HG02884 (cell line): ENCODE measurements at regions not wholly inside any gene's neighbourhood (a gene's known extent, or its start where the extent isn't known, plus 50 kb on each side); places are given as distances from the start of the nearest gene placed in this dataset.
A peak's percentile ranks its signal among the peaks of the same experiment; 100 is the strongest.

Experiments
- ATAC-seq: cut with Tn5 transposase; IDR thresholded peaks from one replicate; pipeline ENCODE4 v1.9.1; 2021; ENCODE audit warnings: mild to moderate bottlenecking, moderate library complexity; ENCODE audit not compliant: unreplicated experiment

- no peak for ATAC-seq
These were observed 1543.5 kb upstream of the ACVR2A start for GRCh38 chr2:146301287-146301686.

- ATAC-seq, result no peak
These were observed 1549.7 kb upstream of the ACVR2A start for GRCh38 chr2:146295080-146295670.

DNA sequence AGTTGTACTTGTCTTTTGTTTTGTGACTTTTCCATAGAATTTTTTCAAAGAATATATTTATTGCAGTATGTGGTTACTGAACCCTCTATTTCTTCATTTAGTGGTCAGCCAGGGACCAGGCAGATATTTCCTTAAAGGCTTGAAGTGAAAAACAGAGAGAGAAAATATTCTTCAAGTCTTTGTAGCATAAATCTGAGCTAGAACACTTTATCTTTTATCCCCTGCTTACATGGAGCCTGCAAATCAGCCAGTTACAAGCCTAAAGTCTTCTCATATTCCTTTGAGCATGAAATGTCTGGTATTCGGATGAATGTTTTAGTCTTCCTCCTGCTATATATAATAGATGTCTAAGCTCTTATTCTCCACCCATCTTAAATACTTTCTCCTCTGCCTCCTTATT, 1557.5 kb upstream of the ACVR2A start:
- no peak for ATAC-seq

DNA sequence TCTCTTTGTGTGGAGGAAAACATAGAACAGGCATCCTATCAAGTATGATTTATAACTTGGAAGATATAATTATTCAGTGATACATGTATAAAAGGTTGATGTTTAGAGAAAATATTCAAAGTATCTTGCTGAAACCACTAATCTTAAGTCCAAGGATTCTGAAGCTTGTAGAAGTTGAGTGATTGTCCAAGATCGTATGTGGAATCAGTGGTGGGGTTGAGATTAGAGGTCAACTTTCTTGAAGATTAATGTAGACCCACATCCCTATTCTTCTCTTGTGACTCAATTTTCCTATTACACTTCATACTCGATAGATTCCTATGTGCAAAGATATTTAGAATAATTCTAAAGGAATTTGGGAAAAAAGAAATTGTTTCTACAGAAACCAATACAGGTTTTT, 1565.9 kb upstream of the ACVR2A start:
- no peak for ATAC-seq

DNA sequence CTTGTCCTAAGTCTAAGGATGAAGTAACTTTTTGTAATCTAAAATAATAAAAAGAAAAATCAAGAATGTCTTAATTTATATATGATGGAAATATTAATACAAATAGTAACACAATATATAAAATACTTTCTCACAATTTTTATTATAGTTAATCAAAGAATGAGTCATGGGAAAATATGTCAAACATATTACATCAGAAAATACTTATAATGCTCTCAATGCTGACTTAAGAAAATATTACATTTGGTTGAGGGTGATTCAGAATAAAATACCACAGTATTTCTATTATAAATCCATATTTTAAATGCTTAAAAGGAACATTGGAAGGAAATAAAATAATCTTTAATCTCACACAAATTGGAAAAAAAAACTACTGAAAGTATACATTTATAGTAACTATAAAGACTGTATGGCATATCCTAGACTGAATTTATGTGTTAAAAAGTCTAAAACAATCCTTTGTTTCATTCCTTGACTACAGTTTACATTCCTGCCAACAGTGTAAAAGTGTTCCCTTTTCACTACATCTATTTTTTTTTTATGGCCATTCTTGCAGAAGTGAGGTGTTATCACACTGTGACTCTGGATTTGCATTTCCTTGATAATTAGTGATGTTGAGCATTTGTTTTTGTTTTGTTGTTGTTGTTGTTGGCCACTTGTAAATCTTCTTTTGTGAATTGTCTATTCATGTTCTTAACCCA, 1573.5 kb upstream of the ACVR2A start:
- no peak for ATAC-seq

DNA sequence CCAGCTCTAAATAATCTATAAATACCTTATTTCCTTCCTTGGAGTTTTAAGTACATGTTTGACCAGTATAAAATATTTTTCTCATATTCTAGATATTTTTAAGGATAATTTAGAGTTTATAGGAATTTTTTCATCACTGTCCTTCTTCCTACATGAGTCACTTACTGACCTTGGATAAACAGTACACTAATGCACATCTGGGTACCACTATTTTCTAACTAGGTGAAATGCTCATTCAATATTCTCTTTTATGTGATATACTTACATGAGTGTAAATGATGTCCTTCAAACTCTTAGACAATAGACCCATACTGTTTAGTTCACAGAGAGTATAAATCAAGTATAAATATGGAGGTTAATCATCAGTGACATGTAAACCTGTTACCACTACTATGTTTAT, 1574.2 kb upstream of the ACVR2A start:
- no peak for ATAC-seq

DNA sequence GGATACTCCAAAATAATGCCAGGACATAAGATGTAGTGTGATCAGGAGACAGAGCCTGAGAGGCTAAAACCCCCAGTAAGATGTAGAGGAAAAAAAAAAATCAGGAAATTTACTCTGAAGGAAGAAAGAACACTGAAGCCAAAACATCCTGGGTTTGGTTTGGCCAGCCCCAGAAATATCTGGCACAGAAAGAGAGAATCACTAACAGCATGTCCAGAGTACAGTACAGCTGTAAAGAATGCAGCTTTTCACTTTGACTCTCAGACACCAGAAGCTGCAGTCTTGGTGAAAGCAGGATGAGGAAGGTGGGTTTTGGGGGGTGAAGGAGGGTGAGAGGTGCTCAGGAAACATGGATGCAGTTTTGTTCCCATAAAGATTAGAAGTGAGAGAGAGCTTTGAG, 1577.7 kb upstream of the ACVR2A start:
- no peak for ATAC-seq

DNA sequence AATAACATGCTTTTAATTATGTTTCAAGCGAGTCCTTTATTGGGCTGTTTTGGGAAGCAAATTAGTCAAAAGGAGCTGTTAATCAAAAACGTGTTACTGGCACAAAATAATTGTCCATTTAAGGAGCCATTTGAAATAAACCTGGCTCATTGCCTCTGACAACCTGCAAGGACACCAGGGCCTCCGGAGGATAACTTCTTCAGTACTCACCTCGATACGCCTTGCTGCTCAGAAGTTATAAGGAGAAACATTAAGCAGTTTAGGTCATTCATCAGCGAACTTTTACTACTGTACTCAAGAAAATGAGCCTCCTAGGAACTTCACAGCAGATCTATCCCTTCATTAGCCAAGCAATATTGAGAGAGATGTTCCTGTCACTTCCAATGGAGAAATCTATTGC, 1579.2 kb upstream of the ACVR2A start:
- ATAC-seq, result no peak

DNA sequence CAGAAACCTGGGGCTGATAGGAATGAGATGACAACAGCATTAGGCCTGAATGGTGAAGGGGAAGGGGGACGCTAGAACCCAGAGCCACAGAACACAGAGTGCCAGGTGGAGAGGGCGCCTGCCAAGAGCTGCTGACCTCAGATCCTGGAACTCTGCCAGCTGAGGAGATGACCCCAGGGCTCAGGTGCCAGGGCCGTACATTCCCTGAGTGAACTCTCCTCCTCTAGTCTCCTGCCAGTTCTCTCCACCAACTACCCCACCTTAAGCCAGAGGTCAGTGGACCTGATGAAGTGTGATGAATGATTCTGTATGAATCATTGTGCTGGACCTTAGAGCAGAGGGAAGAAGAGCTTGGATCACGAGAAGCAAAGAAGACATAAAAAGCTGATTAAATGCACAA, 1582.2 kb upstream of the ACVR2A start:
- no peak for ATAC-seq

DNA sequence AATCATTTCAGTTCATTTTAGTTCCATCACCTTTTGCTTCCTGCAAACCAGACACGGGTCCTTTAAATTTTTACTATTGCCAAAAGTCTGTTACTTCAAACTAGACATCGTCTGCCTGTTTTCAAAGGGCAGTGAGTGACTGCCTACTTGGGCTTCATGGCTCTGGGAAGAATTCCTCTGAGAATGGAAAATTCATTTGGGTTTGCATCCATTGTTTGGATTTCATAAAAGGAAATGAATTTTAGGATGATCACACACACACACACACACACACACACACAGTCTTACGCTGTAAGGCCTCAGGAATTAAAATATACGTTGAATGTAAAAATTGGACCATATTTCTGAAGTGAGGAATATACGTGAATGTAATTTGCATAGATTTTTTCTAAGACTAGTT, 1584.3 kb upstream of the ACVR2A start:
- no peak for ATAC-seq

DNA sequence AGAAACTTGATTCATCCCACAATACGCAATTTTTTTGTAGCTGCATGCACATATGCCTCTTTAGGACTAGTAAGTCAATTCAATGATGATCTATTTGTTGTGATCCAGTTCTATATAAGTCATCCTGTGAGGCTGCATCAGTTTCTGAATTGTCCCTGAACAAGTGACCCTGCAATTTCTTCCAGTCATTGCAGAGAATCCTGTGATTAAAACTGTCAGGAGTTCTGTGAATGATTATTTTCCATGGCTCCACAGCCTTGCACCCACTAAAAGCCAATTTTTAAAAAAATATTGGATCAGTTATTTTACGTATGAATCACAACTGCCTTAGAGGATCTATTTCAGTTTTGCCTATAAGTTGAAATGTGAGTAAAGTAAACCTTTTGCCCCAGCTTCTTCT, 1585.0 kb upstream of the ACVR2A start:
- ATAC-seq, result no peak

GRCh38 chr2:146258071-146258470, 1586.8 kb upstream of the ACVR2A start:
- ATAC-seq, result no peak

- no peak for ATAC-seq
These were observed 1592.7 kb upstream of the ACVR2A start for GRCh38 chr2:146252119-146252518.

DNA sequence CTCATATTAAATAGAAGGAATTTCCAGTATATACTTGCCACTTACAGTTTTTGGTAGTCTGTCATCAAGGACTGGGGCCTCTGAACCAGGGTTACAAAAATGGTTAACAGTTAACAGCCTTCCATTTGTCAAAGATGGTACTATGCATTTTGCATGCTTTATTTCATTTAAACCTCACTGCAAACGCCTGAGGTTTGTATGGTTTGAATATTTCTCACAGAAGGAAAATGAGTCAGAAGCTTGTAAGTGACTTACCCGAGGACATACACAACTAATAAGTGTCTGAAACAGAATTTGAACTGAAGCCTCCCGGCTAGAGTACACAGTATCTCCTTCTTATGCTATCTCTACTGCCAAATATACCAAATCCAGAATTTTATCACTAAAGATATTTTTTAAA, 1593.5 kb upstream of the ACVR2A start:
- no peak for ATAC-seq

DNA sequence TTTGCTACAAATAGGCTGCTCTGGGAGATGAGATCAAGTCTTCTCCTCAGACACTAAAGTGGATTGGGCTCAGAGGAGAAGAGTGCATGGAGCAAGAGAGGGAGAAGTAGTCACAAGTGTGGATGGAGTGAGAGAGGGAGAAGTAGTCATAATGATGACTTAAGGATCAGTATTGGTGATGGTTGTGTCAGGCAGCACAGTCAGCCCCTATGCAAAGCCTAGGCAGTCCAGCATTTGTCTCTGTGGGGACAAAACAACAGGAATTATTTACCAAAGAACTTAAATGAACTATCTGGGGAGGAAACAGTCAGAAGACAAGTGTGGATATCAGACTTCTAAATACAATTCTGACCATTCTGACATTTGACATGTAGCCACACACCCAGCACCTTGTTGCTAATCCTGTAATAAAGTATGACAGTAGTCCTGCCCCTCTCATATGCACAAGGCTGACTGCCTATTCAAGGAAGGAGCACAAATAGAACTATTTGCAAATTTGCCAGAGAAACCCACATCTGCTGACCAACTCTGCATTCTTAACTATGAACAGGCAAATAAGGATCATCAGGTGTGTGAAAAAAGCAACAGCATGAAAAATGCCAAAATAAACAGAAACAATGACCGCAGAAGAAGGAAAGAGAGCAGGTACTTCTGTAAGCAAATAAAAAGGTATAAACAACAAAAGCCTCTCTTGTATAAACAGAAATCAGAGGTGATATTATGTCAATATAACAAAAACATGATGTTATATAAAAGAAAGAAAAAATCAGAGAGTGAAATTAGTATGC, 1597.9 kb upstream of the ACVR2A start:
- peak; percentile 34 for ATAC-seq

DNA sequence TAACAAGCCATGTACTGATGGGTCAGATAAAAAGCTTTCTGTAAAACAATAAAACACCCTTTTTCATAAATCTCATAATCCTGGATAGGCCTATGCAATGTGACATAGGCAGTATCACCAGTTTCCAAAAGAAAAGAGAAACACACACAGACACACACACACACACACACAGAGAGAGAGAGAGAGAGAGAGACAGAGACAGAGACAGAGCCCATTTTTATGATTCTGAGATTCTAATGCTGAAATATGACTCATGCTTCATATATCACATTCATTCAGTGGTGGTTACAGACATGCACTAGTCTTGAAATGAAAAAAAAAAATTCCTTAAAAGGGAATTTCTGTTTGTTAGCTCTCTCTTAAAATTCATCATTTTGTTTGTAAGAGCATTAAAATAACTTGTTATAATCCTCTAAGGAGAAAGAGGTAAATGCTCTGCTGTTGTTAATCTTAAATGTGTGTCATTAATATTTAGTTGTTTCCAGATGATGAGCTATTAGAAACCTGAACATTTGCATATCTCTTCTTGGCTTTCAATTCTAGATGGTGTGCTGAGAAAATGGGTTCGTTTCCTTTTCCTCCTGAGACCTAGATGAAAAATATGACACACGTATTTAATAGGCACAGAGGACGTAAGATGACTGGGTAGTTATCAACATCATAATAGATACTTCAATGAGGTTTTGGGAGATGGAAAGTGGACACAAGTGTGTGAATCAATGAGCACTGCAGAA, 1598.7 kb upstream of the ACVR2A start:
- ATAC-seq, result peak; percentile 49

- ATAC-seq, result no peak
These were observed 1600.0 kb upstream of the ACVR2A start for GRCh38 chr2:146244830-146245229.

DNA sequence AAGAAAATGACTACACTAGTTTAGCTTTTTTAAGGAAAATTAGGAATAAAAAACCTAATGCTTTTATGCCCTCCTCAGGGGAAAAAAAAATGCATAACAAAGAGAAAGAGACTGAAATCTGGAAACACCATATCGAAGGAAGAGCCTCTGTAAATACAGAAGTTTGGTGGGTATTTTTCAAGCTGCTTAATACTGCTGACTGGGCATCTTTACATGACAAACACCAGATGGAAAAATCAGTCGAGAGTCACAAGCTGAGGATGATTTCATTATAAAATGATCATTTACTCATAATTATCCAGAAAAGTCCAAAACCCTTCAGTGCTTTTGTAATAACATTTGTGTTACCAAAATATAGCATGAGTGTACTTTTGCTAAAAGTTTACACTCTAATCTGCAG, 1600.7 kb upstream of the ACVR2A start:
- ATAC-seq, result no peak

DNA sequence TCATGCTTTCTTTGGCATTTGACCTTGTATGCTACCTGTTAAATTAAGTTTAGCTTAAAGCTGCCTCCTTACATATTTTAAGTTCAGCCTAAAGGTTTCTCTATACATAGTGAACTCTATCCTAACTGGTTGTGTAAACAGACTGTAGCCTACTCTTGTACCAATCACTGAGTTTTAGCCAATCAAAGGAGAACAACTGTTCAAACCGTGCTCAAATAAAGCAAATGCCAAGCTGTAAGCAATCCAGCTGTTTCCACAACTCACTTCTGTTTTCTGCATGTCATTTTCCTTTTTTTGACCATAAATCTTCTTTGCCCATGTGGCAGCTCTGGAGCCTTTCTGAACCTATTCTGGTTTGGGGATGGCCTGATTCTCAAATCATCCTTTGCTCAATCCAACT, 1603.8 kb upstream of the ACVR2A start:
- no peak for ATAC-seq

GRCh38 chr2:146240391-146240790, 1604.4 kb upstream of the ACVR2A start:
- no peak for ATAC-seq

- no peak for ATAC-seq
These were observed 1605.3 kb upstream of the ACVR2A start for GRCh38 chr2:146239392-146240135.
